ENCODE measurements at regions not wholly inside any gene's neighbourhood (a gene's known extent, or its start where the extent isn't known, plus 50 kb on each side); places are given as distances from the start of the nearest gene placed in this dataset.
"Not testable (repeated sequence)": the region's sequence is repeated elsewhere in the genome, so short reads cannot be mapped to it uniquely, and the experiment has no call there.

- DNase-seq = no peak
These were observed 52.2 kb upstream of the FAT1 start for GRCh38 chr4:186775902-186776301.

GRCh38 chr4:186778134-186778533, 54.5 kb upstream of the FAT1 start:
- no peak for DNase-seq

GRCh38 chr4:186780291-186781031, 56.8 kb upstream of the FAT1 start:
- DNase-seq = no peak

GRCh38 chr4:186781032-186781917, 57.6 kb upstream of the FAT1 start:
- DNase-seq = no peak

- no peak for DNase-seq
These were observed 58.6 kb upstream of the FAT1 start for GRCh38 chr4:186782302-186782701.

- no peak for DNase-seq
These were observed 63.9 kb upstream of the FAT1 start for GRCh38 chr4:186787536-186787935.

- no peak for DNase-seq
These were observed 66.0 kb upstream of the FAT1 start for GRCh38 chr4:186789651-186790050.

GRCh38 chr4:186790630-186791029, 67.0 kb upstream of the FAT1 start:
- DNase-seq = no peak

- no peak for DNase-seq
These were observed 69.2 kb upstream of the FAT1 start for GRCh38 chr4:186792728-186793366.

- no peak for DNase-seq
These were observed 75.4 kb upstream of the FAT1 start for GRCh38 chr4:186798951-186799659.

GRCh38 chr4:186805020-186805820, 81.6 kb upstream of the FAT1 start:
- DNase-seq = no peak

GRCh38 chr4:186805917-186806316, 82.3 kb upstream of the FAT1 start:
- not testable (repeated sequence) for DNase-seq

GRCh38 chr4:186806679-186807421, 83.2 kb upstream of the FAT1 start:
- no peak for DNase-seq

GRCh38 chr4:186807808-186808629, 84.4 kb upstream of the FAT1 start:
- no peak for DNase-seq

- no peak for DNase-seq
These were observed 85.0 kb upstream of the FAT1 start for GRCh38 chr4:186808630-186809018.

GRCh38 chr4:186809070-186809469, 85.4 kb upstream of the FAT1 start:
- DNase-seq = no peak

- DNase-seq = no peak
These were observed 87.0 kb upstream of the FAT1 start for GRCh38 chr4:186810613-186811150.

GRCh38 chr4:186812592-186812991, 88.9 kb upstream of the FAT1 start:
- DNase-seq = no peak

GRCh38 chr4:186813377-186814068, 89.9 kb upstream of the FAT1 start:
- no peak for DNase-seq
